ENCODE measurements at regions not wholly inside any gene's neighbourhood (a gene's known extent, or its start where the extent isn't known, plus 50 kb on each side); places are given as distances from the start of the nearest gene placed in this dataset.

DNA sequence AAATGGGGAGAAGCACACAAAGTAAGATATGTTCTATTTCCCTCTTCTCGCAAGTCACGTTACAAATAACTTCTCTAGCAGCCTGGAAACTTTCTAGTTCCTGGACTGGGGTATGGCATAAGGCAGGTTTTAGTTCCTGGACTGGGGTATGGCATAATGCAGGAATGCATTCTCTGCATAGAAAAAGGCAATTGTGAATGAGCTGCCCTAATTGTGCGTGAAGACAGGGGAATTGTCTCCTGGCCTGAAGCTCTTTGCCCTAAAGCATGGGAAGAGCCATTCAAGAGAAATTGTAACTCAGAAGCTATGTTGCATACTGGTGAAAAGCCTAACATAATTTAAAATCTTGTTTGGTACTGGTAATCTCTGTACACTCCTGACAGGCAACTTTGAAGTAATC is 54.3 kb upstream of the CBLB start:
- no peak for DNase-seq

DNA sequence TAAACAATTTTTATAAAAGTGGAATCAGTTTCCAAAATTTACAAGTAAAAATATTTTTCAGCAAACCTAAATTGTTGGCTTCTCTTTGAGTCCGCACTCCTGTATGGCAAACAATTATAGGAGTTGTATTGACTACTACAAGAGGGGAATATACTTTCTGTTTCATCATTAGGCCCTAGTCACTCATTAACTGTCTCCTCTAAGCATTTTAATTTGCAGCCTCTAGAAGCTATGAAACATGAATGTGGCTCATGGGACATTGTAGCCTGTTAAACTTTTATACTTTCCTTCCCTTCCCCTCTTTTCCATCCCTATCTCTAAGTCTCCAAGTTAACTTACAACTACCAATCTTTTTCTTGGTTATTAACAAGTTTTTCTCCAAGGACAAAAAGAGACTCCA is 58.9 kb upstream of the CBLB start:
- no peak for DNase-seq

DNA sequence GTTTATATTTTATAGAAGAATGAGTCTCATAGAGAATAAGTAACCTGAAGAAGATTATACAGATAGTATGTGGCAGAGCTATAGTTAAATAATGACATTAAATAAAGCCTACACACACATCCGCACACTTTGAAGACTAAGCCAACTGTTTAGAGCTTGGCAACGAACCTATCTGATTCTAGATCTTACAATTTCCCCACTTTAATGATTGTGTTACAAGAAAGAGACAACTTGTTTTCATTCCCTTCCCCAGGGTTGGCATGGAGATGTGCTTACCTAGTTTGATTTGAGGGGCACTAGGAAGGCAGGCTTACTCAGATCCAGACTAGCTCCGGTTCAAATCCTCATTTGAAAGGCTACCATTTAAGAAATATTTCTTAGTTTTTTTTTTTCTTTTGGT is 61.9 kb upstream of the CBLB start:
- DNase-seq, result no peak

DNA sequence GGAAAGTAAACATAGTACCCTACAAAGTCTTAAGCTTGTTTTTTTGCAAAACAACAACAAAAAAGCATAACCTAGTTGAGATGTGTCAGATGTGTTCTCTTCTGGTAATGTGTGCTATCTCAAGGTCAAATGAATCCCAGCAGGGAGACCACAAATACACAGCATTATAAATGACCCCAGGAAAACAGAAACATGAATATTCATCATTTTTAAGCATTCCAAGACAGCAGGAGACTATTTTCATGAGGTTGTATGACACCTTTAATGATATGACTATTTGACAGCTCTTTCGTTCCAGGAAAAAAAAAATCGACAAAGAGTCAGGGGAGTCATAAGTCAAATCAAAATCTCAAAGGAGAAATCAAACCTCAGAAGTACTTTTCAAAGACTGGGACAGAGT is 62.7 kb upstream of the CBLB start:
- DNase-seq, result no peak

DNA sequence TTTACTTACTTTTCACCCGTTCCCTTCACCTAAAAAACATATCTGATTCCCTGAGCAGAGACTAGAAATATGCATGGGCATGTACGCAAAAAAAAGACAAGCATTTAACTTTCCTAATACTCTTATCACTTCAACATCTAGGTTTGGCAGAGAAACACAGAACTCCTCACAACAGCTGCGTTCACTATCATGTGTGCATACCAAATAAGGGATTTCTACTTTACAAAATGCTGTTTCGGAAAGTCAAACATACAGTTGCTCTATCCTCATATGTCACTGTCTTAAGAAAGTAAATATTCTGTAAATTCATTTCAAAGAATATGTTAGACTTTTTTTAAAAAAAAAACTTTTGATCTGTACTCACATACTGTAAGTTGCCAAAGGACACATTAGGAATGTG is 65.1 kb upstream of the CBLB start:
- DNase-seq, result no peak

DNA sequence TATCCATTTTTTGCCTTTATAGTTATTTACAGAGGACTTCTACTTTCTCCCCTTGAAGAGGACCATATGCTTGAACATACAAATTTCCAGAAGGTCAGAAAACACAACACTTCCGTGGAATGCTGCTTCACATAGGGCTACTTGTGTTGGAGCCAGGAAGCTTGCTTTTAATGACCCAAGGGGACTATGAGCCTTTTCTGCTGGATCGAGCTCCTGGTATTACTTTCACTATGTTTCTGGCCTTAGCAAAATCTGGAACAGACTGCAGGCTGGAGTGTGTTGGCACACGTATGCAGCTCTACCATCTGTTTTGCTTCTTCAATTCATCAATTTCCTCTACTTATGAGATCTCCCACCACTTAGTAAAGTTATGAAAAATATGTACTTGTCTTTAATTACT is 69.3 kb upstream of the CBLB start:
- DNase-seq, result no peak

DNA sequence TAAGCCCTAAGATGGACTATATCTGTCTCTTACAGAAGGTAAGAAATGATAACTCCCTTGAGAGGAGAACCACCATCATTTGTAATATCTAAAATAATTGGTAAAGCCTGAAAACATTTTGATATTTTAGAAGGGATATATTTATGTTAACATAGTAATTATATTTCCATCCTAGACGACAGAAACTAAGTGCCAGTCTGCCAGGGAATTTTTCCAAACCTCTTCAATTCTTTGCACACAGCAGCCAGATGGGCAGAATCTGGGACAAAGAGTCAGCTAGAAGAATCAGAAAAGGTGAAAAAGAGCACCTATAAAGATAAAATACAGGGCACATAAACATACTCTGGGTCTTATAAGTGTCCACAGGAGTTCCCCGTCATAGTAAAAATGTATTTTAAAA is 70.0 kb upstream of the CBLB start:
- no peak for DNase-seq

DNA sequence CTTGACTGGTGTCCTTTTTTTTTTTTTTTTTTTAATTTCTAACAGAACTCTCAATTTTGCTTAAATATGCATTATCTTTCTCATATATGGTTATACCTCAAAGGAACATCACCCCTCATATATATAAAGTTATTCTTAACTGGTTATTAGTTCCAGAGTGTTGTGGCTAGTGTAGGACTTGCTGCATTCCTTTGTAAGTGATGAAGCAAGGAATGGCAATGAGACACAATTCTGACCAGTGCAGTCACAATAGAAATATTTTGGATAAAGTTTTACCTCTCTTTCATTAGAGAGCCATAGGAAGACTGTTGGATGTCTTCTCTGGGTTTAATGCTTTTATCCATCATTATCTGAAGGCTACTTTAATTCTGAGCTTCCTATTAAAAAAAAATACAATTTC is 75.5 kb upstream of the CBLB start:
- DNase-seq, result no peak

DNA sequence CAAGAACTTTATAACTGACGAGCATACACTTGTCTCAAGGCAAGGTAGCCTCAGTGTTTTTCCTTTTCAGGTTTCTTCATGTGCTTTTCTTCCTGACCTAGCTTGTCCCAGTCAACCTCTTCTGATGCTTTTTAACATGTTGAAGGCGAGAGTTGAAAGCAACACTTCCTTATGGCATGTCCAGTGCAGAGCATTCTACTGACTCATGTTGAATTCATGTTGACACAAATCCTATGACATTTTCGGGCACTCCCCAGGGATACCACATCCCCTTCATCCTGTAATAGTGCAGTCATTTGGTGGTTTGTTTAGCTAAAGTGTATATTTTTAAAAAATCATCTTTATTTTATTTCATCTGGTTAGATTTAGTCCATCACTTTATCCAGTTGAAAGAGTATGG is 75.9 kb upstream of the CBLB start:
- DNase-seq, result no peak

DNA sequence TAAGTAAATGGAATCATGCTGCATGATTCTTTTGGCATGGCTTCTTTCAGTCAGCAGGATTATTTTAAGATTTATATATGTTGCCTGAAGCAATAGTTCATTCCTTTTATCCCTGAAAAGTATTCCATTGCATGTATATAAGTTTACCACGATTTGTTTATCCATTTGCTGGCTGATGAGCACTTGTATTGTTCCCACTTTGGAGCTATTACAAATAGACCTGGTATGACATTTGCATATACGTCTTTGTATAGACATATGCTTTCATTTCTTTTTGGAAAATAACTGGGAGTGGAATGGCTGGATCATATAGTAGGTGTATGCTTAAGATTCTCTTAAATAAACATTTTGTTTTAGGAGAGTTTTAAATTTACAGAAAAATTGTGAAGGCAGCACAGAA is 79.3 kb upstream of the CBLB start:
- DNase-seq, result no peak

DNA sequence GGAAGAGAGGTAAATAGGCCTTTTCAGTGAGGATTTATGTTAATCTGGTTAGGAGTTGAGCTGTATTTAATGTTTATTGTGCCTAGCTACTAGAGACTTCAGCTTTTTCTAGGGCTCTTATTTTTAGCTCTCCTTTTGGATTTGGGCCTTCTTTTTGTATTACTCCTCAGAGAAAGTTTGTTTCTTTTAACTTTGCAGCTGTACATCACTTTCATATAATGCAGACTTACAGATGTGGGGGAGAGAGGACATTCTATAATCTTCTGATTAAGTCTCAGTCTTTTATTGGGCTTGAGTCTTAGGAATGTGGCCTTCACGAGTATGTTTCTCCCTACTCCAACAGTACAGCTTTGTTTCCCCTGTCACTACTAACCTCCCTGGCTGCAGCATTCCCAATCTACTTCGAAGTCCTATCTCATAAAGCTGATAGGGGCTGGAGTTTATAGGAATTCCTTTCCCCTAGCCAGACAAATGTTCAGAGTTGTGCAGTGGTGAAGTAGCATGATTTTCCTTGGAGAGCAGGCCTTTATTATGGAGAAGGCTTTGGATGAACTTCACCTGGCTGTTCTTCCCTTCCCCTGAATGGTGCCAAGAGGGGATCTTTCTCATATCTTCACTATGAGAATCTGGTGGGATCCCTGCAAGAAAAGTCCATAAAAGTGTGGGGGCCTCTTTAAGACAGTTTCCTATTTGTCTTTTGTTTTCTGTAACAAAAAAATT is 82.2 kb upstream of the CBLB start:
- DNase-seq, result no peak

DNA sequence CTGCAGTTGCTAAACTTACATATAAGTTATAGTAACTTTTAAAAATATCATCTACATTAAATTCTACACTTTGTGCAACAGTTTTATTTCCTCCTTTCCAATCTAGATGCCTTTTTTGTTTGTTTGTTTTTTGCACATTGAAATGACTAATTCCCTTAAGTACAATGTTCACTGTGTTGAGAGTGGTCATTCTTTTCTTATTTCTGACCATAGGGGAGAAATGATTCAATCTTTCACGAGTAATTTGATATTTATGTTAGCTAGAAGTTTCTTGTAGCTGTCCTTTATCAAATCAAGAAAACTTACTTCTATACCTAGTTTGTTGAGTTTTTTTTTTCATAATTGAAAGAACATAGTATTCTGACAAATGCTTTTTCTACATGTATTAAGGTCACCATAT is 85.0 kb upstream of the CBLB start:
- no peak for DNase-seq

DNA sequence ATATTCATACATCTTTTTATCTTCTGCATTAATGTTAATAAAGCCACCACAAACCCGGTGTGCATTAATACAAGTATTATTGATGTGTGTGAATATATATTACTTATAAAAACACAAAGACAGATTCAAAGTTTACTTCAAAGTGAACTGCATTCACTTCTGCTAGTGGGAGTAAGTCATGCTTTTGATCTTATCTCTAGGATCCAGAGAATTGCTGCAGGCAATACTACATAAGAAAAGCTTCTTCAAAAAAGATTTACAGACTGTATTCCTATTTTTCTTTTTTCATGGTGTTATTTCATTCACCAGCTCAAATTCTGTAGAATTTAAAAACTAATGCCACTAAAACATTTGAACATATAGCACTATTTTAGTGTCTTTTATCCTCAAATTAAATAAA is 87.5 kb upstream of the CBLB start:
- no peak for DNase-seq

DNA sequence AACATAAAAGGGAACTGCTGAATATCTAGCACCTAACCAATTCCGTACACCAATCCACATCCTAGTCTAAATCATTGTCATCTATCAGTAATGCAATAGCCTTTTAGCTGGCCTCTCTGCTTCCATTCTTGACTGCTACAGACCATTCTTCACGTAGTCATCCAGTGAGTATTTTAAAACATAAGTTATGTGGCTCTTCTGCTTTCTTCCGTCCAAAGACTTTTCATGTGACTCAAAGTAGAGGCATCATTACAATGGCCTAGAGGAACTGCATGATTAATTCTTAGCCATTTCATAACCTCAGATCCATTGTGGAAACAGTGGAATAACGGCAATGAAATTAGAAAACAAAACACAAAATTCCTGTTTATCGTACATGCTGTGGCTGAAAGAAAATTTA is 88.9 kb upstream of the CBLB start:
- no peak for DNase-seq

DNA sequence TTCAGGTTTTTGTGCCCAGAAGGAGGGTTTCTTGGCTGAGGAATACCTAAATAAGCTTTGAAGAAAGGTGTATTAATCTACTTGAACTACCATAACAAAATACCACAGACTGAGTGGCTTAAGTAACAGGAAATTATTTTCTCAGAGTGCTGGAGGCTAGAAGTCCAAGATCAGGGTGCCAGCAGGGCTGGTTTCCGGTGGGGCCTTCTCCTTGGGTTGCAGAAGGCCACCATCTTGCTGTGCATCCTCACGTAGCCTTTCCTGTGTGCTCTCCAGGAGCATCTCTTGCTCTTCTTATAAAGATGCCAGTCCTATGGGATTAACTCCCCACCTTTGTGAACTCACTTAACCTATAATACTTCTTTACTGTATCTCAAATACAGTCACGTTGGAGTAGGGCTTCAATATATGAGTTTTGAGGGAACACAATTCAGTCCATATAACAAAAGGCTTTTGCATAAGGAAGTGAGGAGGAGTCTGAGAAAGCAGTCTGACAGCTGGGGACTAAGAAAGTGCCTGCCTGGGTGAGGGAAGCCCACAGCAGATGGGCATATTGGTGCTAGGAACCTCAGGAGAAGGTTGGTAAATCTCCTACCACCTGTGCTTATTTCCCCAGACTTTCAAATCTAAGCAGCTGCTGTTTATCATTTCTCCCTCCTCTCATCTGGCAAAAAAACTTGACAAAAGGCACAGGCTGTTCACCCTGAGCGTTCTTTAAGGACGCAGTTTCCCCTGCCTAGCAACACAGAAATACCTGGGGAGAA is 89.6 kb upstream of the CBLB start:
- no peak for DNase-seq

DNA sequence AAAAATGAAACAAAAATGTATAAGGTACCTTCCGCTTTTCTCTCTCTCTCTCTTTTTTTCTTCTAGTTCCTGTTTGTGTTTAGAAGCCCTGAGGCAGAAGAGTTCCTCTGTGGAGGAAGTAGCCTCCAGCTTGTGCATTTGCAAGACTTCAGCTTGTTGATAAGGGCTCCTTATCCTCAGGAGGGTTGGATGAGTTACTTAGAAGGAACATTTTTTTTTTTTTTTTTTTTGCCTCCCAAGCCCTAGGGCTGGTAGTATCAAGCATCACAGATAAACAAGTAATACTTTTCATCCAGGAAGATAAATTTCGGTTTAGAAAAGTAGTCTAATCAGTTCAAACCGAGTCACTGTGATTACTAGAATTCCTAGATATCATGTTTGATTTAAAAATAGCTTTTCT is 91.0 kb upstream of the CBLB start:
- DNase-seq, result no peak

DNA sequence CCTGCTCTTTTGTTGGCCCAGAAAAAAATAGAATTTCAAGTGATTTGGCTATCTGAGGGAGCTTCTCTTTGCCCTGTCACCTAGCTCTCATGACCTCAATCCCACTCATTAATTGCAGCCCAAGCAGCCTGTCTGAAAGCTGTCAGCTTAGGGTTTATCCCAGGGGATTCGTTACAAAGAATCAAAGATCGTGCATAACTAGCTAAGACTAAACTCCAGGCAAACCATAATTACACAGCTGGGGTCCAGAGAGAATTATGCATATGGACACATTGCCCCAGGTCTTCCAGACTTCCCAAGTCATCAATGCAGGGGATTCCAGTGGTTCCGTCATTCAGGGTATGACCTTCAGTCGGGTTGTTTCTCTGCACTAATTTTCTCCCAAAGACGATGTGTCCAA is 91.6 kb upstream of the CBLB start:
- no peak for DNase-seq

DNA sequence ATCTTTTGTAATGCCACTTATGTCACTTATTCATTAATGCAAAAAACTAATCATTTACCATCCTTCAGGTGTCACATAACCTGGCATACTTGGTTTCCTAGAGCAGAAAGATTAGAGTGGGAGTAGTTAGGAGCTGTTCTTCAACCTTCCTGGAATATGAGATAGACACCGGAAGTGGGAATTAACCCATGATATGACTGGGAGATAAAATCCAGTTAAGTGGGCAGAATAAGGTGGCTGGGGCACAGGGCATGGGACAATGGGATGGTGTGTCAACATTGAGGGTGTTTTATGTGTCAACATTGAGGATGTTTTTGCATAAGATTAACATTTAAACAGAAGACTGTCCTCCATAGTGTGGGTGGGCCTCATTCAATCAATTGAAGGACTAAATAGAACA is 94.3 kb upstream of the CBLB start:
- no peak for DNase-seq

DNA sequence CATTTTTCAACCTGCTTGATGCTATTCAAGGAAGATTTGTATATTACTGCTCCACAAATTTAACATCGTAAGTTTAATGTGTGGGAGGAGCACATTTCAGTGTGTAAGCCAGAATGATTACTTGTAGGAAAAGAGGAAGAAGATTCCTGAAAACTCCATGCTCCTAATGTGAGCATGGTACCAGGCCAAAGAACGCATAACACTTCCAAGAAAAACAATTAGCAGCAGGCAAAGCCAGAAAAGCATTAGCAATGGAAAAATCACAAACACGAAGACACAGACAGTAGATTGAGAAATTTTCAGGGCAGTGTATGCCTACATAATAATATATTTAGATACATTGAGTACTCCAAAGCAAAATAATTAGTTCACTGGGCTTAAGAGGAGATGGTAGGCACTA is 96.6 kb upstream of the CBLB start:
- DNase-seq, result no peak

DNA sequence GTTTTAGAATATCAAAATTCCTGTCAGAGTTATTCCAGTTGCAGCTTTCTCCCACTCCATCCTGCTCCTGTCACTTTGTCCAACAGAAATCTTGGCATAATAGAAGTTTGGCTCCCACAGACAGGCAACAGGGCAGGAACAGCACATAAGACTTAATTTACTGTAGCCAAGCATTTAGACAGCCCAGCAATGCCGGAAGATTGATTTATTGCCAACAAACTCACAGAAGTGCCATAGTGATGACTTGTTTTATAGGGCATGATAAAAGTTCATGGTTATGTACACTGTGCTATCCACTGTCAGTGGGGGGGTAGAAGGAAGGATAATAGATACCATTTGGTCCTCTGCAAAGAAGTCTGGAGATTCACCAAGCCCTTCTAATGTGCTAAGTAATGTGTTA is 98.3 kb upstream of the CBLB start:
- DNase-seq, result no peak

DNA sequence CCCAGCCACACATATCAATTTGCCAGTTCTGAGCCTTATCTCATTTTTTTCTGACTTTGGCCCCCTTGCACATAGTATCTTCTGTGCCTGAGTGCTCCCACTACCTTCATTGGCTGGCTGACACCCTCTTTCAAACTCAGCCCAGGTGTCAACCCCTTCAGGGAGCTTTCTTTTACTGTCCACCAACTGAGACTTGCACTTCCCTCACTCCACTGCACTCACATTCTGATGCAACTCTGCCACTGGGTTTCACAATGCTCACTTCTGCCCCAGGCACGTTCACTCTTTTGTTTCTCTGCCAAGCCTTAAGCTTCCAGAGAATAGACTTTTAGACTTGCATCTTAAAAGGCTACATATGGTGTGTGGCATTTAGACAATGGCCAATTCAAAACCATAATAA is 101.5 kb upstream of the CBLB start:
- no peak for DNase-seq

DNA sequence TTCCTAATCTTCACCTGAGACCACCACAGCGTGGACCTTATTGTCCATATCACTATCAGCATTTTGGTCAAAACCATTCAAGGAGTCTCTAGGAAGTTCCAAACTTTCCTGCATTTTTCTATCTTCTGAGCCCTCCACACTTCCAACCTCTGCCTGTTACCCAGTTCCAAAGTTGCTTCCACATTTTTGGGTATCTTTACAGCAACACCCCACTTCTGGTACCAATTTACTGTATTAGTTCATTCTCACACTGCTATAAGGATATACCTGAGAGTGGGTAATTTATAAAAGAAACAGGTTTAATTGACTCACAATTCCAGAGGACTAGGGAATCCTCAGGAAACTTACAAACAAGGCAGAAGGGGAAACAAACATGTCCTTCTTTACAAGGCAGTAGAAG is 103.3 kb upstream of the CBLB start:
- DNase-seq, result no peak

DNA sequence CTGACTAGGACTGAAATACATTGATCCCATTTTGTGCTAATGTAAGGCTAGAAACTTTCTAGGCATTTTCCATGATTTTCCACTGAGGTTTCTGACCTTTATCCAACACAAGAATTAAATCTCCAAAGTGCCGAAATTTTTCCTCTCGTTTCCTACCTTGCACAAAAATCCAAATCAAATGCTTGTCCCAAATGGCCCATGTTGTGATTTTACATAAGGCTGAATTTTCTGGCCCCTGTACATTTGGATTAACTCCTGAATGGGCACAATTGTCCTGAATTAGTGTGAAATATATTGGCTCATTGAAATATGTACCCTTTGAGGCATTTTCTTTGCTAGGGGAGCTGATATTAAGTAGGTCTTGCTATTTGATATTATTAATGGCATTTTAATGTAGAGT is 105.6 kb upstream of the CBLB start:
- DNase-seq, result no peak

DNA sequence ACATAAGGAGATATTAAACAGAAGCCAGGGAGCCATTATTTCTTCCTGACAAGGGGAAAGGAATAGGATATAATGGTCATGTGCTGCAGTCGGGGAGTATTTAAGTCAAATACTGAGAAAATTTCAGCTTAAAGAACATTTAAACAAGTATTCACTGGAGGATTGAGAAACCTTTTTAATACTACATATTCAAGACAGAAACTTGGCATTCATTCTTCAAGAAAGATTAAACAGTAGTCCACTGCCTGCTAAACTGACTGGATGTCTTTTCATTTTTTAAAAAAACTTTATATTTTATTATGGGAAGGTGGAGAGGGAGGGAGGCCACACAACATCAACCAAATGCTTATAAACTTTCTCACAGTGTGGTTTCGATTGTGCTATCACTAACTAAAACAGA is 107.4 kb upstream of the CBLB start:
- no peak for DNase-seq

DNA sequence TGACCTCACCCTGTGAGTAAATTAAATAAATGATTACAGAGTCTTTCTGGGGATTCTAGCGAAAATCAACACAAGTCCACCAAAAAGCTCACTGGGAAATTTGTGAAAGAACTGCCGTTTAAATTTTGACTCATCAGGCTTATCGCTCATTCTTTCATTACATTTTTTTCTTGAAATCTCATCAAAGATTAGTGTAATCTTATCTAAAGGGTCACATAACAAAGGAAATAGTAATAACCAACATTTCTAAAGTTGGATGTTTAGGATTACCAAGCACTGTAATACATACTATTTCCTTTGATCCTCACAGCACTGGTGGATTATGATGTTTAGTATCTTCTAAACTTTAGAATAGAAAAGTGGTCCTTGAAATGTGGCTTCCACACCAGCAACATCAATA is 111.1 kb upstream of the CBLB start:
- no peak for DNase-seq

All from activated T-cell treated with anti-CD3 and anti-CD28 coated beads, Interleukin-2, amount 50 U/mL, for 48 hours (primary cell).